ENCODE measurements at regions not wholly inside any gene's neighbourhood (a gene's known extent, or its start where the extent isn't known, plus 50 kb on each side); places are given as distances from the start of the nearest gene placed in this dataset.
A peak's percentile ranks its signal among the peaks of the same experiment; 100 is the strongest.
"Not testable (repeated sequence)": the region's sequence is repeated elsewhere in the genome, so short reads cannot be mapped to it uniquely, and the experiment has no call there.

- no peak for DNase-seq (ENCODE audit: low read depth)
These were observed 95.8 kb upstream of the UBE2E1 start for GRCh38 chr3:23709987-23710386.

GRCh38 chr3:23710555-23710954 lies 95.2 kb upstream of the UBE2E1 start:
- DNase-seq (ENCODE audit: low read depth): no peak

GRCh38 chr3:23711916-23712494 lies 93.8 kb upstream of the UBE2E1 start:
- no peak for DNase-seq (ENCODE audit: low read depth)

GRCh38 chr3:23712656-23713559 lies 92.8 kb upstream of the UBE2E1 start:
- DNase-seq (ENCODE audit: low read depth): no peak

GRCh38 chr3:23713641-23714040 lies 92.1 kb upstream of the UBE2E1 start:
- DNase-seq (ENCODE audit: low read depth): no peak

- no peak for DNase-seq (ENCODE audit: low read depth)
These were observed 85.7 kb upstream of the UBE2E1 start for GRCh38 chr3:23720059-23720458.

GRCh38 chr3:23720885-23721284 lies 84.9 kb upstream of the UBE2E1 start:
- DNase-seq (ENCODE audit: low read depth): no peak

- DNase-seq (ENCODE audit: low read depth): no peak
These were observed 82.6 kb upstream of the UBE2E1 start for GRCh38 chr3:23723141-23723540.

GRCh38 chr3:23723930-23724329 lies 81.8 kb upstream of the UBE2E1 start:
- no peak for DNase-seq (ENCODE audit: low read depth)

GRCh38 chr3:23726811-23727548 lies 78.8 kb upstream of the UBE2E1 start:
- no peak for DNase-seq (ENCODE audit: low read depth)

- DNase-seq (ENCODE audit: low read depth): no peak
These were observed 77.1 kb upstream of the UBE2E1 start for GRCh38 chr3:23728601-23729117.

- not testable (repeated sequence) for DNase-seq (ENCODE audit: low read depth)
These were observed 76.4 kb upstream of the UBE2E1 start for GRCh38 chr3:23729362-23729761.

GRCh38 chr3:23734481-23734880 lies 71.3 kb upstream of the UBE2E1 start:
- no peak for DNase-seq (ENCODE audit: low read depth)

- DNase-seq (ENCODE audit: low read depth): no peak
These were observed 70.7 kb upstream of the UBE2E1 start for GRCh38 chr3:23735062-23735461.

- no peak for DNase-seq (ENCODE audit: low read depth)
These were observed 70.0 kb upstream of the UBE2E1 start for GRCh38 chr3:23735535-23736326.

- no peak for DNase-seq (ENCODE audit: low read depth)
These were observed 66.8 kb upstream of the UBE2E1 start for GRCh38 chr3:23738944-23739343.

GRCh38 chr3:23739536-23739935 lies 66.2 kb upstream of the UBE2E1 start:
- DNase-seq (ENCODE audit: low read depth): no peak

- DNase-seq (ENCODE audit: low read depth): peak; percentile 7
These were observed 65.2 kb upstream of the UBE2E1 start for GRCh38 chr3:23740517-23740965.

GRCh38 chr3:23741036-23741706 lies 64.6 kb upstream of the UBE2E1 start:
- DNase-seq (ENCODE audit: low read depth): no peak

- DNase-seq (ENCODE audit: low read depth): no peak
These were observed 62.5 kb upstream of the UBE2E1 start for GRCh38 chr3:23743141-23743784.

- DNase-seq (ENCODE audit: low read depth): no peak
These were observed 59.3 kb upstream of the UBE2E1 start for GRCh38 chr3:23746441-23746840.

Measured in stimulated activated CD8-positive, alpha-beta memory T cell treated with anti-CD3 and anti-CD28 coated beads, Interleukin-7, amount 100 ng/mL, for 24 hours (primary cell).